Endothelial cell of umbilical vein (primary cell): ENCODE measurements at regions not wholly inside any gene's neighbourhood (a gene's known extent, or its start where the extent isn't known, plus 50 kb on each side); places are given as distances from the start of the nearest gene placed in this dataset.

Experiments
- BruUV-seq: library from RNA; stranded (reverse); fragments of 400-500 nt; replicated peaks from 2 replicates; lab custom pipeline; 2021; lab: Mats Ljungman, UMichigan
- CTCF ChIA-PET: fragments of 300-600, 350-600 bp; sonication (Branson Sonifier 250); formaldehyde crosslinking; loops from one replicate; lab custom pipeline; 2021; ENCODE audit warnings: antibody characterized with exemption, inconsistent platforms; lab: Charles Lee
- POLR2A ChIA-PET: fragments of 300-600, 350-600 bp; sonication (Branson Sonifier 250); formaldehyde crosslinking; loops from one replicate; lab custom pipeline; 2021; ENCODE audit warnings: antibody characterized with exemption, inconsistent platforms; lab: Charles Lee
- DNase-seq: peaks from one replicate; pipeline ENCODE4 v3.0.0-alpha.2; 2011; ENCODE audit warnings: low read depth, low spot score
- FAIRE-seq: peaks from 2 replicates; lab custom pipeline; 2011; peaks lifted over from hg19 to GRCh38; lab: Jason Lieb, UNC
- H2AFZ ChIP-seq: 2 replicates; pipeline ENCODE4 v1.6.0; 2012; ENCODE audit warnings: low read depth, low read length, control low read depth, inconsistent platforms
- H3K27ac ChIP-seq: 2 replicates; pipeline ENCODE4 v1.5.1; 2011; ENCODE audit warnings: low read depth, mild to moderate bottlenecking, control low read depth, low read length, moderate library complexity; ENCODE audit not compliant: insufficient read depth
- H3K27me3 ChIP-seq, 2 experiments: 2 replicates each; pipeline versions ENCODE4 v1.6.0 to v1.6.1; 2011; ENCODE audit warnings: low read length in 2 of 2, mixed read lengths in 1 of 2; ENCODE audit not compliant: control insufficient read depth in 2 of 2, insufficient read depth in 2 of 2
- H3K36me3 ChIP-seq, 2 experiments: 2 replicates in 1 of 2; 3 replicates in 1 of 2; pipeline ENCODE4 v1.5.1; 2011; ENCODE audit warnings: low read length in 2 of 2, mild to moderate bottlenecking in 1 of 2, moderate library complexity in 1 of 2; ENCODE audit not compliant: control insufficient read depth in 2 of 2, insufficient read depth in 2 of 2; ENCODE audit errors: extremely low read depth in 1 of 2
- H3K4me1 ChIP-seq: 3 replicates; pipeline ENCODE4 v1.5.1; 2011; ENCODE audit warnings: mild to moderate bottlenecking, low read length; ENCODE audit not compliant: control insufficient read depth, insufficient read depth; ENCODE audit errors: extremely low read depth
- H3K4me2 ChIP-seq: 2 replicates; pipeline ENCODE4 v1.6.1; 2011; ENCODE audit warnings: low read length, control low read depth, mixed read lengths; ENCODE audit not compliant: insufficient read depth
- H3K4me3 ChIP-seq, 3 experiments: fragments of 200-600 bp in 1 of 3; sonication (generic), shearing (Covaris generic) in 1 of 3; replicated peaks in 1 of 3; 2 replicates each; pipeline ENCODE4 v1.5.1; 2011 to 2016; ENCODE audit warnings: control low read depth in 3 of 3, low read length in 3 of 3, mild to moderate bottlenecking in 2 of 3, inconsistent platforms in 1 of 3, low read depth in 1 of 3, moderate library complexity in 1 of 3; ENCODE audit not compliant: insufficient read depth in 1 of 3
- H3K79me2 ChIP-seq: 2 replicates; pipeline ENCODE4 v1.6.0; 2012; ENCODE audit warnings: low read length, inconsistent platforms; ENCODE audit not compliant: control insufficient read depth, insufficient read depth
- H3K9ac ChIP-seq: replicated peaks from 2 replicates; pipeline ENCODE3; 2011; ENCODE audit warnings: low read length, control low read depth; ENCODE audit not compliant: insufficient read depth; ENCODE audit errors: extremely low read depth
- H3K9me1 ChIP-seq: replicated peaks from 3 replicates; pipeline ENCODE4 v1.6.0; 2011; ENCODE audit warnings: mild to moderate bottlenecking, low read length; ENCODE audit not compliant: control insufficient read depth, insufficient read depth; ENCODE audit errors: extremely low read depth
- H3K9me3 ChIP-seq: replicated peaks from 2 replicates; pipeline ENCODE4 v1.5.1; 2012; ENCODE audit warnings: low read length, inconsistent platforms; ENCODE audit not compliant: control insufficient read depth, insufficient read depth
- H4K20me1 ChIP-seq: replicated peaks from 2 replicates; pipeline ENCODE3; 2011; ENCODE audit warnings: mild to moderate bottlenecking, low read length; ENCODE audit not compliant: control insufficient read depth, insufficient read depth; ENCODE audit errors: extremely low read depth
- EZH2 ChIP-seq: IDR thresholded peaks from 2 replicates; pipeline ENCODE4 v1.6.1; 2012; ENCODE audit warnings: borderline replicate concordance, low read depth, mild to moderate bottlenecking, moderate library complexity, low read length, inconsistent platforms; ENCODE audit not compliant: severe bottlenecking
- FOS ChIP-seq: IDR thresholded peaks from 2 replicates; pipeline ENCODE4 v1.6.1; 2011; ENCODE audit warnings: mild to moderate bottlenecking, low read length, moderate library complexity, borderline replicate concordance; ENCODE audit not compliant: insufficient read depth
- GATA2 ChIP-seq: IDR thresholded peaks from 2 replicates; pipeline ENCODE4 v1.7.0; 2011; ENCODE audit warnings: low read depth, mild to moderate bottlenecking, moderate library complexity, mixed read lengths, low read length; ENCODE audit not compliant: insufficient read length, insufficient read depth
- JUN ChIP-seq: IDR thresholded peaks from 2 replicates; pipeline ENCODE4 v1.6.1; 2011; ENCODE audit warnings: borderline replicate concordance, low read depth; ENCODE audit not compliant: insufficient read length, insufficient read depth
- MYC ChIP-seq: IDR thresholded peaks from one replicate; pipeline ENCODE4 v1.6.1; 2011; ENCODE audit warnings: mild to moderate bottlenecking, low read depth, low read length
- POLR2A ChIP-seq: IDR thresholded peaks from 2 replicates; pipeline ENCODE4 v1.6.1; 2012; ENCODE audit warnings: low read depth, mild to moderate bottlenecking, control low read depth, low read length
- POLR2AphosphoS5 ChIP-seq: IDR thresholded peaks from 2 replicates; pipeline ENCODE4 v1.6.1; 2012; ENCODE audit warnings: low read depth, mild to moderate bottlenecking, control low read depth, low read length, moderate library complexity; ENCODE audit not compliant: insufficient read depth
- dilution Hi-C: fragments of 300-500 bp; cut with MboI; formaldehyde crosslinking; loops from one replicate; pipeline ENCODE4 v1.15.0; 2019; ENCODE audit warnings: low sequenced_read_pairs; ENCODE audit not compliant: extremely low pct_ligation_motif_present
- intact Hi-C: fragments of 100-400 bp; cut with micrococcal nuclease; formaldehyde crosslinking; loops from one replicate; pipeline ENCODE4 v1.10.0; 2022
- TF ChIP-seq, protein P1 (sequence below), 2 donors: IDR thresholded peaks; 1 replicate in 1 of 2; 2 replicates in 1 of 2; pipeline ENCODE4 v1.5.1; 2011; ENCODE audit warnings: low read length in 2 of 2, mild to moderate bottlenecking in 2 of 2, moderate library complexity in 2 of 2, control low read depth in 1 of 2, inconsistent platforms in 1 of 2, low read depth in 1 of 2; ENCODE audit not compliant: insufficient read depth in 1 of 2; ENCODE audit errors: extremely low read depth in 1 of 2
- TF ChIP-seq, protein P2 (sequence below): IDR thresholded peaks from 2 replicates; pipeline ENCODE4 v1.6.1; 2011; ENCODE audit not compliant: insufficient read depth, insufficient read length

DNA sequence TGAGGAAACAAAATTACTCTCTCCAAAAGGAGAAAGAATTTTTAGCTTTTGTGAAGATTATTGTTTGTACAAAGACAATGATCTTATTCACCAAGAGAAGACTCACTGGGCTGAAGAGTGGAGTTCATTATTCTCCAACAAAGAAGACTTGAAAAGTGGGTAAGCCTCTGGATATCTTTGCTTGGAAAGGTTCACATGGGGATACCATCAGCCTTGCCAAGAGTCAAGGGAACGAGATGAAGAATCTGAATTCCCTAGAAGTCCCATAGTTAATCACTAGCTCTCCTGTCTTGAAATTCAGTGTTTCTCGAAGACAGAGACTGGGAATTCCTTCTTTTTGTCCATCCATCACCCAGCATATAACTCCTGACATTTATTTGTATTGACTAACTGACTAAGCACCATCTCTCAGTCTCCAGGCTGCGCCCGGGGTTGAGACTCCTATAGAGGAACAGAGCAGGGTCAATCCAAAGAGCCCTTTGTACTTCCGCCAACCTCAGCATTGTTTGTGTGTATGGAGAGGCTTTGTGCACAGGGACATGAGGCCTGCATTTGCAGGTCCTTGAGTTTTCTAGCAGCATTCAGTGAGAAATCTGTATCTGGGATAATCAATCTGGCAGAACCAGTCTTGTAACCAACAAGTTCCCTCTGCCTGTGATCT is 461.9 kb downstream of the KIF16B start:
- TF ChIP-seq POLR2A, result no peak
- no peak for TF ChIP-seq GATA2
- TF ChIP-seq, protein P1, sequence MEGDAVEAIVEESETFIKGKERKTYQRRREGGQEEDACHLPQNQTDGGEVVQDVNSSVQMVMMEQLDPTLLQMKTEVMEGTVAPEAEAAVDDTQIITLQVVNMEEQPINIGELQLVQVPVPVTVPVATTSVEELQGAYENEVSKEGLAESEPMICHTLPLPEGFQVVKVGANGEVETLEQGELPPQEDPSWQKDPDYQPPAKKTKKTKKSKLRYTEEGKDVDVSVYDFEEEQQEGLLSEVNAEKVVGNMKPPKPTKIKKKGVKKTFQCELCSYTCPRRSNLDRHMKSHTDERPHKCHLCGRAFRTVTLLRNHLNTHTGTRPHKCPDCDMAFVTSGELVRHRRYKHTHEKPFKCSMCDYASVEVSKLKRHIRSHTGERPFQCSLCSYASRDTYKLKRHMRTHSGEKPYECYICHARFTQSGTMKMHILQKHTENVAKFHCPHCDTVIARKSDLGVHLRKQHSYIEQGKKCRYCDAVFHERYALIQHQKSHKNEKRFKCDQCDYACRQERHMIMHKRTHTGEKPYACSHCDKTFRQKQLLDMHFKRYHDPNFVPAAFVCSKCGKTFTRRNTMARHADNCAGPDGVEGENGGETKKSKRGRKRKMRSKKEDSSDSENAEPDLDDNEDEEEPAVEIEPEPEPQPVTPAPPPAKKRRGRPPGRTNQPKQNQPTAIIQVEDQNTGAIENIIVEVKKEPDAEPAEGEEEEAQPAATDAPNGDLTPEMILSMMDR (IDR thresholded peaks at IDR 0.05; ENCODE audit: extremely low read depth in 1 of 2, insufficient read depth in 1 of 2, low read depth in 1 of 2, low read length in 2 of 2), result no peak
- TF ChIP-seq, protein P2, sequence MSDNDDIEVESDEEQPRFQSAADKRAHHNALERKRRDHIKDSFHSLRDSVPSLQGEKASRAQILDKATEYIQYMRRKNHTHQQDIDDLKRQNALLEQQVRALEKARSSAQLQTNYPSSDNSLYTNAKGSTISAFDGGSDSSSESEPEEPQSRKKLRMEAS, result no peak
- no peak for TF ChIP-seq MYC
- no peak for TF ChIP-seq JUN
- no peak for TF ChIP-seq FOS
- TF ChIP-seq EZH2, result no peak
- no peak for TF ChIP-seq POLR2AphosphoS5
- CTCF ChIA-PET, result no interaction called here
- POLR2A ChIA-PET, result no interaction called here
- Histone ChIP-seq H3K36me3 (no peaks in the 10 kb centered on the region), H3K79me2 (no peaks in the 10 kb centered on the region), H3K9ac (no peak overlapping the region), H3K4me3 (no peak overlapping the region), H3K4me1 (no peaks in the 10 kb centered on the region), H3K9me3 (no peaks in the 10 kb centered on the region), H3K27me3 (no peaks in the 10 kb centered on the region), H3K4me2 (no peak overlapping the region), H2AFZ (no peak overlapping the region), H3K27ac (no peak overlapping the region), H4K20me1 (no peaks in the 10 kb centered on the region), H3K9me1 (no peaks in the 10 kb centered on the region)
- DNase-seq, result no peak
- dilution Hi-C loops (no loop called here), intact Hi-C loops (no loop called here)
- no TSS peak for BruUV-seq
- no peak for FAIRE-seq
